ENCODE measurements at regions not wholly inside any gene's neighbourhood (a gene's known extent, or its start where the extent isn't known, plus 50 kb on each side); places are given as distances from the start of the nearest gene placed in this dataset.

- no peak for TF ChIP-seq EZH2 (IDR thresholded peaks at IDR 0.05; ENCODE audit: borderline replicate concordance, low read length)
- no peak for TF ChIP-seq CTCF (conservative IDR thresholded peaks at IDR 0.05 in 1 of 2, IDR thresholded peaks at IDR 0.05 in 1 of 2; ENCODE audit: extremely low read depth in 1 of 2, insufficient read depth in 1 of 2, low read depth in 1 of 2, low read length in 2 of 2)
Measured at GRCh38 chr18:41145516-41145915, 809.5 kb upstream of the PIK3C3 start.
